HG03439 (cell line): ENCODE measurements at regions not wholly inside any gene's neighbourhood (a gene's known extent, or its start where the extent isn't known, plus 50 kb on each side); places are given as distances from the start of the nearest gene placed in this dataset.

Experiments used
- ATAC-seq: cut with Tn5 transposase; IDR thresholded peaks from one replicate; pipeline ENCODE4 v1.9.1; 2021; ENCODE audit warnings: mild to moderate bottlenecking, moderate library complexity; ENCODE audit not compliant: unreplicated experiment

DNA sequence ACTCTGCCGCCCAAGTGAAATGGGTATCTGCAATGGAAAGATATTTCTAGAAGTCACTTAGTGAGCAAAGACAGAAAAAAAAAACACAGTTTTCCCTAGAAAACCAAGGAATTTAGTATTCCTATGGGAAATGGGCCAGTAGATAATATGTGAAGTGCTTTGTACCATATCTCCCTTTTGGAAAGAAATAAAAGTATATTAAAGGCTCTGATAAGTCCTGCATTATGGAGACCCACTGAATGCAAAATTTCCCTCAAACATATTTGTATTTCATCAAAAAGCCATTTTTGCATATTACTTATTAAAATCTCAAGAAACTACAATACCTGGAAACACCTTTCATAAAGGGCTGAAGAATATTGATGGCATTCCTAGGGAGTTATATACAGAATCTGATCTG lies 51.6 kb upstream of the DYNLRB2 start:
- ATAC-seq, result no peak

GRCh38 chr16:80488167-80488566 lies 52.6 kb upstream of the DYNLRB2 start:
- ATAC-seq, result no peak

- ATAC-seq, result no peak
Measured at GRCh38 chr16:80480664-80481063, 60.1 kb upstream of the DYNLRB2 start.

DNA sequence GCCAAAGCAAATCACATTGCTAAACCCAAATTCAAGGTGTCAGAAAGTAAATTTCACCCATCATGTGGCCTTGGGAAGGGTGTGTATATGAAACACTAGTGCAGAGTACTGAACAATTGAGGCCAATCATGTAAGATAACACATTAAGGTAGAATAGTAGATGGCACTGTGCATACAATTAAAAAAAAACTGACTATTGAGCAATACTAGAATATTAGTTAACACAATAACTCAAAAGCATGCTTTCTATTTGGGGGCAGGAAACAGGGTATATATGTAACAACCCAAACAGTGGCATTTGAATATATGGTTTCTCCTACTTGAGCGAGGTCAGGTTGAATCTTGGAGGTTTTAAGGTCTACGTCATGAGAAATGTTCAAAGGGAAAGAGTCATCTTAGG lies 63.0 kb upstream of the DYNLRB2 start:
- ATAC-seq, result no peak

GRCh38 chr16:80468029-80468428 lies 72.8 kb upstream of the DYNLRB2 start:
- ATAC-seq, result no peak

DNA sequence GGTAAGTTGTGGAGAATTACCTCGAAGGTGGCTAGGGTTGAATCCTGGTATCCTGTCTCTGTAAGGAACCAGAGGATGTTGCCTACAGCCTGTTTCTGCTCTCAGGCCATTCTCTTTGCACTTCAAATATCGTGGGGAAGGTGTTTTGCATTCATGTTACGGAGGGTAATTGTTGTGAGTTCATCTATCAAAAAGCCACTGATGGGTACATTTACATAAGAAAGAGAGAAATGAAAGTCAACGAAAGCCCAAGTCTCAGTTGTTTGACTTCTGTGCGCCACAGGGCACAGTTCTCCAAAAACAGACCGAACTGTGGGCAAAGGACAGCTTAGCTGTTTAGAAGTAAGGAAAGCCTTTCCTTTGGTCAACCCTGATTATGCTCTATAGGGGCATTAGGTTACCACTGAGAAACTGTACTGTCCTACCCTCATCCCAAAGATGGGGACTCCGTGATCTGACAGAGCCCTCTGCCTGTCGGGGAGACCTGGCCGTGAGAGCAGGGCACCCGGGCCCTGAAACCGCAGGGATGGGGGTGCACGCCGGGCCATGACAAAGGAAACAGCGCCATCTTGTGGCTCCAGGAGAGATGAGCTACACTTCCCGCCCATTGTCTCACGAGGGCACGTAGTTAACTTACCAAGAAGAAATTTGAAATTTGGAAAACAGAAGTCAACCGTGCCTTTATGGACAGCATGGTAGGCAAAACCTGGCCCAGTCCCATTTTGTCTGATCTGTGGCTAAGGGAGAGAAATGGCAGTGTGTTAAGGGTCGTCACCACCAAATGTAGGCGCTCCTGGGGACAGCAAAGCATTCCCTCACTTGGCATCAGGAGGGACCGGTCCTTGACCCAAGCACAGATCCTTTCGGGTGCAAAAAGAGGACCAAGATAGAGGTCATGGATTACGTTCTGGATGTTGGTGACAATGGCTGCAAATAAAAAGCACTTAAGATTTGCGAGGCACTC lies 74.5 kb upstream of the DYNLRB2 start:
- ATAC-seq, result peak; percentile 80

DNA sequence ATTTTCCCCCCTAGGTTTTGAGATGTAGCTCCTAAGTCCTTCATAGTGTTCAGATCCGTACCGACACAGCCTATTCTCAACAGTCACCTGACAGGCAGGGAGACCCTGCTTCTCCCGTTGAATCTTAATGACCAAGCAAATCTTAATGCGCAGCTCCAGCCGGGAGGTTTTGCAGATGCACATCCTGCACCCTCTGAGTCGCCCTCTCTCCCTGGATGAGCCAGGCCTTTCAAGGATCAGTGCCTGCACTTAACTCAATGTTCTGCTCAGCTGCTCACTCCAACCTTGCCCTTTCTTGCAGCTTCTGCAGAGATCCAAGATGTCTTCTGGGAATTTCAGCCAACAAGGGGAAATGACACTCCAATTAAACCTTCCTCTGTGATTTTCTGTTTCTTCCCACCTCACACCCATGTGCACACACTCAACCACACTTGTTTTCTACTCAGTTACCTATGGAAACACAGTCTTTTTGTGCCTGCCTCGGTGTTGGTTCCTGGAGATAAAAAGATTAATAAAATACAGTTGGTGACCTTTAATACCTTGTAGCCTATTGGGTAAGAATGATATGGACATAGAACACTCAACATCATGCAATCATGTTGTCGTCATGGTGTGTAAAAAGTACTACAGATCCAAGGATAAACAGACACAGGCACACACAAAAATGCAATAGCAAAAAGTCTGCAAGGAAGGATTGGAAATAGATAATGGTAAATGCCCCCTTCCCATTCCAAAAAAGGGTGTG lies 76.9 kb upstream of the DYNLRB2 start:
- no peak for ATAC-seq

DNA sequence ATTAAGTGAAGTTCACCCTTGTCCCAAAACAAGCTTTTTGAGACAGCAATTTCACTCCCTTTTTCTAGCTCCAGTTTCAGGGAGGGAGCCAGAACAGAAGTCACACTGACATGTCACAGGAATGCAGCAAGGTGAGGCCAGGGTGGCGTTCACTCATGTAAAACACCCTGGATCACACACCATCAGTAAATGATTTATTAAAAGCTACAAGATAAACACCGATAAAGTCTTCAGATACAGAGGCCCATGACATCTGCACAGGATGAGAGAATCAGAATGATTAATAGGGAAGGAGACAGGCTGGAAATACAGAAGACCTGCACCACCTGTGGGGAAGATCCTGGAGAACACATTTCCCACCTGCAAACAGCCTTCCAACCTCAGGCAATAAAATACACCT lies 77.5 kb upstream of the DYNLRB2 start:
- no peak for ATAC-seq

DNA sequence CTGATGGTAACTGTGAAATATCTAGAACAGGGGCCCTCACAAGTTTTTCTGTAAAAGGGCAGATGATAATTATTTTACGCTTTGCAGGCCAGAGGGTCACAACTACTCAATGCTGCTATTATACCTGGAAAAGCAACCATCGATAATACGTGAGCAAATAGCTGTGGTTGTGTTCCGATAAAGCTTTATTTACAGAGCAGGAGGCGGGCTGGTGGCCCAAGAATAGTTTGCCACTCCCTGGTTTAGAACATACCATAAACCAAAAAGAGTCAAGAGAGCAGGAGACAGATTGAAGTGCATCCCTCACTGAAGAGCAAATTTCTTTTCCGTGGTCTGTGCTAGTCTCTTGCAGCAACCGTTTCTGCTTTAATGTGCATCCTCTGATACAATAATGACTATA lies 77.9 kb upstream of the DYNLRB2 start:
- no peak for ATAC-seq

GRCh38 chr16:80460988-80461387 lies 79.8 kb upstream of the DYNLRB2 start:
- no peak for ATAC-seq

- no peak for ATAC-seq
Measured at GRCh38 chr16:80459966-80460365, 80.8 kb upstream of the DYNLRB2 start.

- no peak for ATAC-seq
Measured at GRCh38 chr16:80459331-80459777, 81.4 kb upstream of the DYNLRB2 start.

DNA sequence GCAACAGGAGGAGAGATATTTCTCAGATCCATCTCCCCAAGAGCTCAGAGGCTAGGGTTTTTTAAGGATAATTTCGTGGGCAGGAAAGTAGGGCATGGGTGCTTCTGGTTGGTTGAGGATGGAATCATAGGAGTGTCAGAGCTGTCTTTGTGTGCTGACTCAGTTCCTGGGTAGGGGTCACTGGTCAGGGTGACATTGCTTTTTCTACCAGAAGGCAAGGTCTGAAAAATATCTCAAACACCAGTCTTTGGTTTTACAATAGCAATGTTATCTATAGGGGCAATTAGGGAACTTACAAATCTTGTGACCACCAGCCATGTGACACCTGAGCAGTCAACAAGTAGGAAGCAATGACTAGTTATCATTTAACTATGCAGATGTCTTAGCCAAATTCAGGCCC lies 82.9 kb upstream of the DYNLRB2 start:
- ATAC-seq, result no peak

DNA sequence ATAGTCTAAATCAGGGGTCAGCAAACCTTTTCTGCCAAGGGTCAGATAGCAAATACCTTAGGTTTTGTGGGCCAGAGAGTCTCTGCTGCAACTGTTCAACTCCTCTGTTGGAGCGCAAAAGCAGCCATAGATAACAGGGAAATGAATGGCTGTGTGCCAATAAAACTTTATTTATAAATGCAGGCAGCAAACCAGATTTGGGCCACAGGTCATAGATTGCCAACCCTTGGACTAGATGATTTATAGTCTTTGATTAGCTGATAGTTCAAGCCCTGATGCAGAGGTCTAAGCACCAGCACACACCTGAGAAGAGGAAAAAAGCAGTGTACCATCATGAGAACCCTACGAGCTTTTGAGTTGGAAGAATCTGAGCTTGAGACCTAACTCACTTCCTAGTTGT lies 86.0 kb upstream of the DYNLRB2 start:
- ATAC-seq, result no peak

DNA sequence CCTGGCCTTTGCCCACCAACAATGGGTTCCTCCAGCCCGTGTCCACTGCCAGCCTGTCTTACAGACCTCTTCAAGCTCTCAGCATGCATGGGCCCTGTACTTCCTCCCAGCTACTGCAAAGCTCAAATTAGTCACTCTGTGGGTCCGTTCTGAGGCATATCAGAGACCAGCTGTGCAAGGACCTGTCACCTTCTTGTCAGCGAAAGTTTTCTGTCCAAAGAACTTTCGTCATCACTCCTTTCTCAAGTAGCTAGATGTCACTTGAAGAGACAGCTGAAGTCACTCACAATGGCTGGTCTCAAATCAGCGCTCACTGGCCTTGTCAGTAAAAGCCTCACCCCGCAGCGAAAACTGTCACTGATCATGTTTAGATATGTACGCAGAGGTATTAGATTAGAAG lies 91.4 kb upstream of the DYNLRB2 start:
- no peak for ATAC-seq

DNA sequence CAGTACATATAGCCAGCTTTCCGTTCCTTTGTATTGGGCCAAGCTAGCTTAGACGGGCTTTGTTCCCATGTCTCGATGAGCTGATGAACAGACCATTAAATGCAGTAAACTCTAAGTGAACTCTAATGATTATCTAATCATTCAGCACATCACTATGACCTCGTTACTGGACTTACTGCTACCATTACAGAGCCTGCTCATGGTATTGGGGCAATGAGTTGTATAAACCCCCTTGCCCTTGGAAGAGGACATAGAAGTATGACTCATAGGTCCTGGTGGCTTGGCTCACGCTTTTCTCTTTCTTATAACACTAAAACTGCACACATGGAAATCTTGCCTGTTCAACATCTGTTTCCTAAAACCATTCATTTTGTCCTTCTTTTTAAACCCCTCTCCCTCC lies 93.6 kb upstream of the DYNLRB2 start:
- ATAC-seq, result no peak

DNA sequence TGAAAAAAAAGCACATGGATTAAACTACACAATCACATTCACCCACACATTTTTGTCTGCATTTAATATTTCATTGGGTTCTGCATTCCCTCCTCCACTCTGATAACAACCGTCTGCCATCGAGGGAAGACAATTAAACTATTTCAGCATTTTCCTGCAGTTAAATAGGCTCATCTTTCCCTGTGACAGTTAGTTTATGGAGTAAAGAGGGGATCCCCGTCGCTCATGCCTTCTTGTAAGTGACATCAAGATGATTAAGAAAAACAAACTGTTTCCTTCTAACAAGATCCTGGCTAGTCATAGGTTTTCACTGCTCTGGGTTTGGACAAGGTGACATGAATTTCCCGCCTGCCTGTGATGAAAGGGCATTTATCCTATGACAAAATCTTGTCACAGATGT lies 98.0 kb upstream of the DYNLRB2 start:
- no peak for ATAC-seq

DNA sequence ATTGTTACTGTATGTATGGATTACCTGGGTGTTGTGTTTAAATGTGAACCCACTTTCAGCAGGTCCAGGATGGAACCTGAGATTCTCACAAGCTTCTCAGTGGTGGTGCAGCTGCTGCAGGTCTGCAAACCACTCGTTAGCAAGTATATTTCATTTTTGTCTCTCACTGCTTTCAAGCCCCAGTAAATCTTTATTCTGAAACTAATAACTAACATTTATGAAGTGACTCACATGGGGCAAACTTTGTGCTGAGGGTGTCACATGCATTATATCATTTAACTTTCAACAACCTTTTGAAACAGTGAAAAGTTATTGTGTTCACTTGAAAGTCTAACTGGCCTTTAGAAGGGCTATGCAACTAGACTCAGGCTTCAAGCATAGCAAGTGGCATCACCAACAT lies 98.9 kb upstream of the DYNLRB2 start:
- no peak for ATAC-seq

GRCh38 chr16:80440667-80441066 lies 100.1 kb upstream of the DYNLRB2 start:
- ATAC-seq, result no peak

- no peak for ATAC-seq
Measured at GRCh38 chr16:80437707-80438106, 103.1 kb upstream of the DYNLRB2 start.

DNA sequence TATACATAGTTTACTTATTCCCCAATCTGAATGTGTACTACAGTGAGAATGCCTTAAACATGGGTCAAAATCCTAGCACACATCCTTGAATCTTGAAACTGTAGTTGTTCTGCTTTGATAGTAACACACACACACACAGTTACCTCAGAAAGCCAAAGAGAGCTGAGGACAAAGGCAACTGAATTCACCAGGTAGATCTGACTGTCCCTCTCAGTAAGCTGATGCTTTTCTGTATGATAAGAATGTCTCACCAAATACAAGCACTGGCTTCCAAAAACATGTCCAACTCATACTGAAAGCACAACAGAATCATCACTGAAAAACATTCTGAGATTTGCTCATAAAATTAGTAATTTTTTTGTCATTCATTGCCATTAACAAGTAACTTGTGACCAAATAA lies 104.3 kb upstream of the DYNLRB2 start:
- ATAC-seq, result no peak

- no peak for ATAC-seq
Measured at GRCh38 chr16:80433623-80434022, 107.2 kb upstream of the DYNLRB2 start.
